C4-2B (cell line): ENCODE measurements at regions not wholly inside any gene's neighbourhood (a gene's known extent, or its start where the extent isn't known, plus 50 kb on each side); places are given as distances from the start of the nearest gene placed in this dataset.

ENCODE experiments used
- CTCF ChIP-seq: fragments of 450-650 bp; conservative IDR thresholded peaks from 2 replicates; pipeline ENCODE4 v1.5.1; 2017; ENCODE audit warnings: mild to moderate bottlenecking
- ZFX ChIP-seq: fragments of 450-650 bp; IDR thresholded peaks from 2 replicates; pipeline ENCODE4 v1.6.1; 2017

- TF ChIP-seq CTCF (no peak), ZFX (no peak)
Observed at GRCh38 chr12:108410689-108411088, 71.6 kb upstream of the CMKLR1 start.
